KBM-7 (cell line): ENCODE measurements at regions not wholly inside any gene's neighbourhood (a gene's known extent, or its start where the extent isn't known, plus 50 kb on each side); places are given as distances from the start of the nearest gene placed in this dataset.
A peak's percentile ranks its signal among the peaks of the same experiment; 100 is the strongest.

Source experiments
- DNase-seq: peaks from one replicate; pipeline ENCODE4 v3.0.0-alpha.2; 2015
- in situ Hi-C: fragments of 300-500 bp; cut with MboI; formaldehyde crosslinking; loops from 2 replicates; pipeline ENCODE4 v1.14.3; 2020; ENCODE audit warnings: low sequenced_read_pairs, low pct_unique_long_range_greater_than_20kb, mixed read lengths

DNA sequence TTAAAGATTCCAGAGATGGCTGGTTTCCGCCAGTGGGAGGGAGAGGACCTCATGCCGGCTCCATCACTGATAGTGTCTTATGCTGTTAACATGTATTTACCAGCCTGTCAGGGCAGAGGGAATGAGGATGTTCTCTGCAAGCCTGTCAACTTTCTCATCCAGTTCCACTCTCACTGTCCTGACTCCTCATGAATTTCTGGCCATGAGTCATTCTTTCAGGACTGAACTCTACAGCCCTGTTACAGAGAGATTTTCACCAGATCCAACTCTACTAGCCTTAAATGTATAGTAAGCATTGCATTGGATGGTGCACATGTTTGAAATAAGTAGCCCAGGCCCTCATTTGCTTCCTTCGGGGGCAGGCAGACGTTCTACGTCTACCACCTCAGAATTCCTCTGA, 387.7 kb downstream of the TMEM135 start:
- in situ Hi-C loops: no loop called here
- DNase-seq: no peak

DNA sequence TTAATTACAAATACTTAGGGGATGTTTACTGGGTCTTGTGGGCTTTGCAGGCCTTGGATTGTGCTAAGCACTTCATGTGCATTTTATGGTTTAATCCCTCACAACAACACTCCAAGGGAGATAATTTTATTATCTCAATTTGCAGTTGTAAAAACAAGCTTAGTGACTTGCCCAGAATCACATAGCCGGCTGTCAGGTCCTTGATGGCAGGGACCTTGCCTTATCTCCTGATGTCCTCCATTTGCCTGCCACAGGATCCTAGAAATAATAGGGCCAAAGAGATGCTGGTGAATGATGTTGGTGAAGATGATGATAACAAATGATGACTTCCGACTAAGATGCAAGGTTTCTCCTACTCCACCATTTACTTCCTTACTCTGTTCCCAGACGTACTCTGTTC, 385.4 kb downstream of the TMEM135 start:
- in situ Hi-C loops: no loop called here
- no peak for DNase-seq

DNA sequence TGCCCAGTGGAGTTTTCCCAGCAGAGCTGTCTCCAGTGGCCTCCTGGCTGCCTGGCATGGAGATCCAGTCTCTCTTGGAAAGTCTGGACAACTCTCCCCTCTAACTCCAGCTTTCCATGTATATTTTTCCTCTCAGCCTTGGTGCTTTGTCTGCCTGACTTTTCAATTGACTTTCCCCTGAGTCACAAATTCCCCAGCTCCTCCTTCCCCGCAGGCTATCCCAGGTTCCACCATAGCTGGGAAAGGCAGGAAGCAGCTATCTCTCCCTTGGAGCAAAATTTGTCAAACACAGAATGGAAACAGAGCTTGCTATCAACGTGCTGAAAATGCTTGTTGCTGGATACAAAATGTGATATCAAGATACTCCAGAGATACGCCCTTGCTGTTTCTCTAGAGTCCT, 384.8 kb downstream of the TMEM135 start:
- no peak for DNase-seq
- in situ Hi-C loops: no loop called here

DNA sequence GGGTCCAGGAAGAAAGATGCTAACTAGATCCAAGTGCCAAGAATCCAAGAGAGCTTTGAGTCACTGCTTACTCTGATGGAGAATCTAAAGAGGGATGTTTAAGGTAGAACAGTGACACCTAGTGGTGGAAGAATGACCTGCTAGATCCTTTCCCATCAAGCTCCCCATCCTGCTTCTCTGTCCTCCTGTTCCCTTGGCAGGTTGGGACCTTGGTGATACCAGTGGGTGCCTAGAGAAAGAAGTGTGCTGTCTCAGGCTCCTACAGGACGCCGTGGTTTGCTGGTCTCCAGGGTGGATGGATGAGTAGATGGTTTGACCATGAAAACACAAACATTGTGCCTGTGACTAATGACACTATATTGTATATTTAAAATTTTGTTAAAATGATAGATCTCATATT, 383.7 kb downstream of the TMEM135 start:
- in situ Hi-C loops: no loop called here
- peak; percentile 86 for DNase-seq

GRCh38 chr11:87417951-87418350, 380.2 kb downstream of the TMEM135 start:
- in situ Hi-C loops: no loop called here
- DNase-seq: no peak

- in situ Hi-C loops: no loop called here
- DNase-seq: no peak
Measured at GRCh38 chr11:87405843-87406242, 368.1 kb downstream of the TMEM135 start.

DNA sequence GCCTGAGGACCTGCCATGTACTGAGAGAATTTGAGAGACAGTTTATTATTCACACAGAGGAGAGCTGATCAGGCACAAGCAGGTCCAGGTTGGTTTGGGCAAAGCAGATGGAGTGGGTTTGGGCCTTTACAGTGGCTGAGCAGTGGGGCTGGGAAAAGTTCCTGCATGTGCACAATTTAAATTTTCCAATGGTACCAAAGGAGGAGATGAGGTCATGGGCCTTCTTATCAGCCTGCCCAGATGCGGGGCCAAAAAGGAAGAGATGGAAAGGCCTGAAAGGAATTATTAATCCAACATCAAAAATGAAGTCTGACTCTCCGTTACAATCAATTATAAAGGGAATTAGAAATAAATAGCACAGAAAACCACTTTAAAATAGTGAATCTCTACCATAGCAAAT, 367.6 kb downstream of the TMEM135 start:
- in situ Hi-C loops: no loop called here
- DNase-seq: no peak

DNA sequence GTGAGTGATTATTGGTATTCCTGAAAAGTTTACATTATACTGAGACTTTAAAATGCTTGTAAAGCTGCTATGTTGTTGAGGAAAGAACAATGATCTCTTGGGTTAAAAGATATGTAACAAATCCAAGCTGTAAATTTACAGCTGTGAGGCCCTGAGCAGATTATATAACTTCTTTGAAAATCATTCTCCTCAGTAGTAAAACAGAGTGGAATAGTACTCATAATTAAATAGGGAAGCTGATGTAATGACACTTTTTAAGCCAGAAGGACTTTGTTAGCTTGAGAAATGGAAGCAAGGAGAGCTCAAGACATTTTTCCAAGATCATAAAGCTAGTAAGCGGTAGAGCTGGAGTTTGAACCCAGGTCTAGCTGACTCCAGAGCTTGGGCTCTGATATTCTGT, 363.9 kb downstream of the TMEM135 start:
- in situ Hi-C loops: no loop called here
- DNase-seq: no peak

- no peak for DNase-seq
- in situ Hi-C loops: no loop called here
Measured at GRCh38 chr11:87399341-87399740, 361.6 kb downstream of the TMEM135 start.

- in situ Hi-C loops: no loop called here
- no peak for DNase-seq
Measured at GRCh38 chr11:87398931-87399330, 361.2 kb downstream of the TMEM135 start.

DNA sequence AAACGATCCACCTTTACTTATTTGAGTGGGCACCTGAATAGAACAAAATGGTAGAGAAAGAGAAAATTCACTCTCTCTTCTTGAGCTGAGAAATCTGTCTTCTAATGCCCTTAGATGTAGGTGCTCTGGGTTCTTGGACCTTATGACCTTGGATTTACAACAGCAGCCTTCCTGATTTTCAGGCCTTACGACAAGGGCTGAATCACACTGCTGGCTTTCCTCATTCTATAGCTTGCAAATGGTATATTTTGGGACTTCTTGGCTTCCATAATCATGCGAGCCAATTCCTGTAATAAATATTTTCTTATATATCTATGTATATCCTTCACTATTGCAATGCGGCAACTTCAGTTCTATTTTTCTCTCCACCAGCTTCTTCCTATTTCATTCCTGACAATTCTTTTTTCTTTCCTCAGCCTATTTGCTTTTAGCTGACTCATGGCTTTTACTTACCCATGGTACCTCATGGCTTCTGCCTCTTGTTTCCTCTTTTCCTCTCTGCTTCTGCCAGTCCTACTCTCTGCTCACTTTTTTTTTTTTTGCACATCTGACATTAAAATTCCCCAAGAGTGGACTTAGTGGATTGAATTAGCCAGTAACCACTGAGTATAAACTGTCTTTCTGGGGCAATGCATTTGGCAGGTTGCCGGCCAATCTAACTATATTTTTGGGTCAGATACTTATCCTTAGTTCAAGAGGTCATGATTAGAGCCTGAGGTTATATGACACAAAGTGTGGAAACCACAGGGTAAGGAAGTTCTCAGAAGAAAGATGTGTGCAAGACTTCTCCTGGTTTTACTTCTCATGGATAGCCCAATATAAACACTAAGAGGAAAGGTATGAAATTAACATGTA, 359.5 kb downstream of the TMEM135 start:
- in situ Hi-C loops: no loop called here
- DNase-seq: peak; percentile 19

GRCh38 chr11:87394924-87395323, 357.2 kb downstream of the TMEM135 start:
- DNase-seq: no peak
- in situ Hi-C loops: no loop called here

- in situ Hi-C loops: no loop called here
- no peak for DNase-seq
Measured at GRCh38 chr11:87392665-87393064, 354.9 kb downstream of the TMEM135 start.

- in situ Hi-C loops: no loop called here
Measured at GRCh38 chr11:87391496-87391895, 353.8 kb downstream of the TMEM135 start.

DNA sequence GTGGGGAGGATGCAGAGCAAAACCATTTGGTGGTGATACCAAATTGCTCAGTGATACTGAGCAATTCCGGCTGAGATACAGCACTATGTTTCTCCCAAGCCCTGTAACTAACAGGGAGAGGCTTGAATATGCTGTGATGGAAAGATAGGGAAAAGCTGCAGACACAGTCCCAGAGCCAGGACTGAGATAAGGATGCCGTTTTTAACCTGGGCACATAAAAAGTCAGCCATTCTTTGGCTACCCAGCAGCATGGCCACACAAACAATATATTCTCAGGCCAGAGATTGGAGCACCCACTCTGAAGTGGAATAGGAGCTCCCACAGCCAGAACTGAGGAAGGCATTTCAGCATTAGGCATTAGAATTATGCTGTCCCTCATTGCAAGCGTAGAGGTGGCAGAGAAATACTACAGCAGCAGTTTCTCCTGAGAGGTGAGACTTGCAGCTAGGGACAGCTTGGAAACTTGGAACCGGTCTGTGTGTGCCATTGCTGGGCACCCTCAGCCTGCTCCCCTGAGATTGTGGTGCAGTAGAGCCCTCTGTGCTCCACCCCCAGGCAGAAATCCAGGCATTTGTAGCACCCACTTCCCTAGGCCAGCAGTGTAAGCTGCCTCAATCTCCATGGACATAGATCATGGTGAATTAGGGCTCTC, 346.5 kb downstream of the TMEM135 start:
- in situ Hi-C loops: no loop called here

More at GRCh38 chr11:87391496-87391895, 353.8 kb downstream of the TMEM135 start:
- no peak for DNase-seq

DNA sequence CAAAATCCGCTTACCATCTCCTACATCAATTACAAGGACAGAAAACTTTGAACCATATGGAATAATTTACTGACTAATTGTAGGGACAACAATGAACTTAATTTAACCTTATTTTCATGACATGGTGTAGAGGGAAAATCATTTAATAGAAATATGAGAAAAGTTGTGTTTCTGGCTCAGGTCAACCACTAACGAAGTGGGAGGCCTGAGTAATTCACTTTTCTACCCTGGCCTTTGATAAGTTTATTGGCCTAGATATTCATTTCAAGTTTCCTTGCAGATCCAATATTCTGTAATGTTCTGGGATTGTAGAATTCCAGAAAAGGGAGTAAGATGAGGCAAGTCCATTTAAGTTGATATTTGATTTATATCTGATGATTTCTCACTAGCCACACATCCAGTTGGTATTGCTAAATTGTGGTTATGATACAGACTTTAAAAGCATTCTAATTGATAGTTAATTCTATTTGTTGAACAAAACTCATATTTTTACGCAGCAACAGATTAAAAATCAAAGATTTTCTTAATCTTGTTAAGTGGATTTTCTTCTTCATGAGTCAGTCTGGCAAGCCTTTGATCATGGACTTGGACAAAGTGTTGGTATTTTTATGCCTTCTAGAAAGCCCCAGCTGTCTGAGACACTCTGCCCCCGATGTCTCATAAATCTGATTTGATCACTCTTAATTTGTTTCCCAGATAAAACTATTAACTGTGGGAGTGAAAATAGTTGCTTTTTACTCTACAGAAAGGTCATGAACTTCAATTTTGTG, 336.5 kb downstream of the TMEM135 start:
- DNase-seq: no peak
- in situ Hi-C loops: no loop called here

More for the DNA sequence above, 346.5 kb downstream of the TMEM135 start:
- DNase-seq: no peak
